GM19328 (cell line): ENCODE measurements at regions not wholly inside any gene's neighbourhood (a gene's known extent, or its start where the extent isn't known, plus 50 kb on each side); places are given as distances from the start of the nearest gene placed in this dataset.
A peak's percentile ranks its signal among the peaks of the same experiment; 100 is the strongest.
"Not testable (repeated sequence)": the region's sequence is repeated elsewhere in the genome, so short reads cannot be mapped to it uniquely, and the experiment has no call there.

Experiments used
- ATAC-seq: cut with Tn5 transposase; IDR thresholded peaks from one replicate; pipeline ENCODE4 v1.9.1; 2021; ENCODE audit warnings: mild to moderate bottlenecking, moderate library complexity; ENCODE audit not compliant: unreplicated experiment

DNA sequence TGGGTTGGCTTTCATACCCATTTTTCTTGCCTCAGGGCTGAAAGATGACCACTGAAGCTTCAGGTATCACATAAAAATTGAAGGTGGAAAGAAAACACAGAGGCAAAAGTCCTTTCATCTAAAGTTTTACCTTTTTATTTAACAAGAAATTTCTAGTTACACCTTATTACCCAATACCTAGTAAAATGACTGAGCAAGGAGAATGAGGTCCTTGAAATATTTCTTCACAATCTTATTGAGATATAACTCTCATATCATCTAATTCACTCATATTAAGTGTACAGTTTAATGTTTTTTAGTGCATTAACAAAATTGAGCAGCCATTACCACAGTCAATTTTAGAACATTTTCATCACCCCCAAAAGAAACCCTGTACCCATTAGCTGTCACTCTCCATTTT lies 112.9 kb upstream of the ADTRP start:
- no peak for ATAC-seq

DNA sequence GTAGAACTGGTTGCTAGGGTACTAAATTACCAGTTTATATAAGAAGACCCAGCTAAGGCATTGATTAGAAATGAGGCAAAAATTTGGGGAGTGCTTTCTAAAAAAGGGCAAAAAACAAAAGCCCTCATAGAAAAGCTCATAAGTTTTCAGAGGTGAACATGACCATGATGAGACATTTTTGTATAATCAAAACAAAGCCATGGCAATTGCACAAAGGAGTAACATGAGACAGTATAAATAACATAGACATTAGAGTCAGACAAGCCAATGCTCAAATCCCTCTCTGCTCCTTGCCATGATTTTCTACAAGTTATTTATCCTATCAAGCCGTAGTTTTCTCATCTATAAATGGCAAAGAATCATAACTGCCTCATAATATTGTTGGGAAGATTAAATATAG lies 112.2 kb upstream of the ADTRP start:
- no peak for ATAC-seq

GRCh38 chr6:11890209-11890608 lies 111.6 kb upstream of the ADTRP start:
- no peak for ATAC-seq

GRCh38 chr6:11889572-11889971 lies 111.0 kb upstream of the ADTRP start:
- ATAC-seq: no peak

- no peak for ATAC-seq
Observed at GRCh38 chr6:11888727-11889126, 110.1 kb upstream of the ADTRP start.

DNA sequence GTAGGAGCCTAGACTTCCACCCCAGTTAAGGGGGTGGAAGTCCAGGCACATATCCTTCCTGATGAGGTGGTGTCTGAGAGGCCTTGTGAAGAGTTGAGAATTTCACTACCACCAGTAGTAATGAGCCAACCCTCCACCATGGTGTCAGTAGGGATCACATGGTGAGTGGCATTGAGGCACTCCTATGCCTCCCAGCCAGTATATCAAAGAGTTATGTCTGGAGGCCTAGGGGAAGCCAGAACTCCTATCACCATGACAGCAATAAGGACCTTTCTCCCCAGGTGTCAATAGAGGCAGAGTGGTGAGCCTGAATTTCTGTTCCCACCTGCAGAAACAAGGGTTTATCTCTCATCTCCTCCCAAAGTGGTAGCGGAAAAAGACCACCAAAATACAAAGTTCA lies 106.6 kb upstream of the ADTRP start:
- no peak for ATAC-seq

DNA sequence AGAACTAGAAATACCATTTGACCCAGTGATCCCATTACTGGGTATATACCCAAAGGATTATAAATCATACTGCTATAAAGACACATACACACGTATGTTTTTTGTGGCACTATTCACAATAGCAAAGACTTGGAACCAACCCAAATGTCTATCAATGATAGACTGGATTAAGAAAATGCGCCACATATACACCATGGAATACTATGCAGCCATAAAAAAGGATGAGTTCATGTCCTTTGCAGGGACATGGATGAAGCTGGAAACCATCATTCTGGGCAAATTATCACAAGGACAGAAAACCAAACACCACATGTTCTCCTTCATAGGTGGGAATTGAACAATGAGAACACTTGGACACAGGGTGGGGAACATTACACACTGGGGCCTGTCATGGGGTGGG lies 104.9 kb upstream of the ADTRP start:
- ATAC-seq: not testable (repeated sequence)

DNA sequence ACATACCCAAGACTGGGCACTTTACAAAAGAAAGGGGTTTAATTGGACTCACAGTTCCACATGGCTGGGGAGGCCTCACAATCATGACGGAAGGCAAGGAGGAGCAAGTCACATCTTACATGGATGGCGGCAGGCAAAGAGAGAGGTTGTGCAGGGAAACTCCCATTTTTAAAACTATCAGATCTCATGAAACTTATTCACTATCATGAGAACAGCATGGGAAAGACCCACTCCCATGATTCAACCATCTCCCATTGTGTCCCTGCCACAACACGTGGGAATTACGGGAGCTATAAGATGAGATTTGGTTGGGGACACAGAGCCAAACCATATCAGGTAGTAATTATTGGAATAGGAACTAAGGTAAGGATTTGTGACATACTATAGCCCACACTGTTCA lies 101.6 kb upstream of the ADTRP start:
- not testable (repeated sequence) for ATAC-seq

GRCh38 chr6:11878735-11879134 lies 100.1 kb upstream of the ADTRP start:
- no peak for ATAC-seq

GRCh38 chr6:11878029-11878428 lies 99.4 kb upstream of the ADTRP start:
- no peak for ATAC-seq

DNA sequence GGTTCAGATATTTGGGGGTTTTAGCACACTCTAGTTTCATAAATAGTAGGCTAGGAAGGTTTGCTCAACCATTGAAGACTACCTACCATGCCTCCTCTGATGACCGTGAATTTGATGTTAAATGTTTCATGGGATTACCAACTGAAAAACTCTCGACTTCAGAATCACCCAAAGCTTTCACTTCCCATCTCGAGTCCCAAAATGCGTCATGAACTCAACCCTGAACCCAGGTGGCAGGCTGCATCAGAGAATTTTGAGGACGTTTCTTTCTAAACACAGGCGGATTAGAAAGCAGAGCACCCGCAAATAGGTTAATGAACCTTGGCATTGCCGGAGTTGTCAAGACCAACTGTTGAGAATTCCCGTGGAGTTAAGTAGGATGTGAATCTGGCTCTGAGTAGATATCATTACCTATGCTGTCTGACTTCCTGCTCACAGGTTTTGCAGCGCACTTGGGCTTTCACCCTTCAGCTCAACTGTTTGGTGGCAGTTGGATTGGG lies 98.4 kb upstream of the ADTRP start:
- ATAC-seq: peak; percentile 76

- no peak for ATAC-seq
Observed at GRCh38 chr6:11875325-11876109, 96.9 kb upstream of the ADTRP start.

- ATAC-seq: no peak
Observed at GRCh38 chr6:11869672-11870340, 91.2 kb upstream of the ADTRP start.

GRCh38 chr6:11868392-11868791 lies 89.8 kb upstream of the ADTRP start:
- ATAC-seq: no peak

GRCh38 chr6:11865680-11866300 lies 87.2 kb upstream of the ADTRP start:
- ATAC-seq: no peak

- ATAC-seq: no peak
Observed at GRCh38 chr6:11858439-11858838, 79.8 kb upstream of the ADTRP start.

GRCh38 chr6:11855743-11856142 lies 77.1 kb upstream of the ADTRP start:
- ATAC-seq: no peak

- ATAC-seq: no peak
Observed at GRCh38 chr6:11854408-11855165, 76.0 kb upstream of the ADTRP start.

GRCh38 chr6:11853678-11854407 lies 75.2 kb upstream of the ADTRP start:
- ATAC-seq: no peak

DNA sequence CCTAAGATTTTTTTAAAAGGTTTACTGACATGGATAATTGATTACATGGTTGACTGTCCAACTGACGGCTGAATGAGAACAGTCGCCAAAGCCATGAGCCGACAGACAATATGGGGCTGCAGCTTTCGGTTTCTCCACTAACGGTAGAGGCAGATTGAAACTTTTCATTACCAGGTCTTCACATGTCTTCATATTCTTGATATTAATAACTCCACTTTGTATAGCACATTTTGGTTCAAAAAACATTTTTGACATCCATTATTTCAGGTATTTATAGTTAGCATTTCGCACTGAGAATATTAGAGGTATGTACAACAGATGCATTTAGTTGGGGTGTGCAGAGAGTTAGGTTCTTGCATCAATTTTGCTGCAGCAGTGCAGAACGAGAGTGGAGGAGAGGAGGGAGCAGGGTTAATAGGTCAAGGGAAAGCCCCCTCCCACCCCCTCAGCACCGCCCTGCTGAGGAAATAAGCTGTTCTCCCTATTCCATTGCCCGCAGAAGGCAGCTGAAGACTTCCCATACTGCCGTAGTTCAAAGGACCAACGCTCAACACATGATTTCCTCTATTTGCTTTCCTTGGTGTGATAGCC lies 73.6 kb upstream of the ADTRP start:
- ATAC-seq: no peak
